Fibroblast of upper back skin (primary cell): ENCODE measurements at regions not wholly inside any gene's neighbourhood (a gene's known extent, or its start where the extent isn't known, plus 50 kb on each side); places are given as distances from the start of the nearest gene placed in this dataset.
A peak's percentile ranks its signal among the peaks of the same experiment; 100 is the strongest.

Experiments used
- DNase-seq: peaks from one replicate; pipeline ENCODE4 v3.0.0-alpha.2; 2013

- no peak for DNase-seq
These were observed 184.9 kb upstream of the ETAA1 start for GRCh38 chr2:67212203-67212602.

GRCh38 chr2:67213270-67213670 is 183.9 kb upstream of the ETAA1 start:
- no peak for DNase-seq

GRCh38 chr2:67213677-67214402 is 183.3 kb upstream of the ETAA1 start:
- no peak for DNase-seq

GRCh38 chr2:67214585-67215185 is 182.4 kb upstream of the ETAA1 start:
- DNase-seq = no peak

- DNase-seq = peak; percentile 74
These were observed 181.7 kb upstream of the ETAA1 start for GRCh38 chr2:67215214-67216055.

- DNase-seq = no peak
These were observed 181.0 kb upstream of the ETAA1 start for GRCh38 chr2:67216103-67216502.

GRCh38 chr2:67216881-67217280 is 180.3 kb upstream of the ETAA1 start:
- DNase-seq = no peak

- no peak for DNase-seq
These were observed 179.7 kb upstream of the ETAA1 start for GRCh38 chr2:67217398-67217797.

GRCh38 chr2:67218056-67218455 is 179.1 kb upstream of the ETAA1 start:
- no peak for DNase-seq

- no peak for DNase-seq
These were observed 177.5 kb upstream of the ETAA1 start for GRCh38 chr2:67219651-67220050.

GRCh38 chr2:67221266-67221665 is 175.9 kb upstream of the ETAA1 start:
- peak; percentile 70 for DNase-seq

GRCh38 chr2:67225287-67225973 is 171.7 kb upstream of the ETAA1 start:
- no peak for DNase-seq

- no peak for DNase-seq
These were observed 167.4 kb upstream of the ETAA1 start for GRCh38 chr2:67229706-67230105.

GRCh38 chr2:67232936-67233335 is 164.2 kb upstream of the ETAA1 start:
- DNase-seq = no peak

- peak; percentile 64 for DNase-seq
These were observed 162.7 kb upstream of the ETAA1 start for GRCh38 chr2:67234440-67234839.

GRCh38 chr2:67237288-67237687 is 159.8 kb upstream of the ETAA1 start:
- no peak for DNase-seq

GRCh38 chr2:67240507-67240906 is 156.6 kb upstream of the ETAA1 start:
- no peak for DNase-seq

- DNase-seq = no peak
These were observed 155.7 kb upstream of the ETAA1 start for GRCh38 chr2:67241453-67241852.

- no peak for DNase-seq
These were observed 154.7 kb upstream of the ETAA1 start for GRCh38 chr2:67242456-67242855.

GRCh38 chr2:67243919-67244318 is 153.2 kb upstream of the ETAA1 start:
- DNase-seq = no peak

- no peak for DNase-seq
These were observed 150.3 kb upstream of the ETAA1 start for GRCh38 chr2:67246791-67247190.

- DNase-seq = no peak
These were observed 145.4 kb upstream of the ETAA1 start for GRCh38 chr2:67251741-67252140.

GRCh38 chr2:67255933-67256615 is 141.1 kb upstream of the ETAA1 start:
- peak; percentile 27 for DNase-seq
